Right renal cortex interstitium (tissue), 3 donors: ENCODE measurements at regions not wholly inside any gene's neighbourhood (a gene's known extent, or its start where the extent isn't known, plus 50 kb on each side); places are given as distances from the start of the nearest gene placed in this dataset.

Experiments
- DNase-seq, 3 donors: peaks; one replicate each; pipeline ENCODE4 v3.0.0-alpha.2; 2013; ENCODE audit warnings: low read depth in 3 of 3, low spot score in 2 of 3

- no peak for DNase-seq
Observed at GRCh38 chr10:44042075-44042770, 342.7 kb downstream of the CXCL12 start.

DNA sequence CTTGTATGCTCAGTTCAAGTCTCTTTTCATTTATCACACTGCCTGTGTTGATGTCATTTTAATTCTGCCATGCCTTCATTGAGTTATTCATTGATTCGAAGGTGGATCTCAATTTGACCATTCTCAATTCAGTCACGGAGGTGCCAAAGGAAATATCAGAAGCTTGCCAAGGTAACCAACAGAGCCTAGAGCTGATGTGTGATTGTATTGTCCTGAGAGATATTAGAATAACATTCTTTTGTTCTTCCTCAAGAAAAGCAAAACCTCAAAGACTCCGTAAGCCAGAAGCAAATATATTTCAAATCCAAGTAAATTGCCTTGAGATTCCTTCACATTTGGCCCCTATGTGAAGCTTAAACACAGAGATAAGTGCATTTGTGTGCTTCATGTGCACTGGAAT lies 345.3 kb downstream of the CXCL12 start:
- no peak for DNase-seq

- no peak for DNase-seq
Observed at GRCh38 chr10:44036425-44036824, 348.5 kb downstream of the CXCL12 start.

DNA sequence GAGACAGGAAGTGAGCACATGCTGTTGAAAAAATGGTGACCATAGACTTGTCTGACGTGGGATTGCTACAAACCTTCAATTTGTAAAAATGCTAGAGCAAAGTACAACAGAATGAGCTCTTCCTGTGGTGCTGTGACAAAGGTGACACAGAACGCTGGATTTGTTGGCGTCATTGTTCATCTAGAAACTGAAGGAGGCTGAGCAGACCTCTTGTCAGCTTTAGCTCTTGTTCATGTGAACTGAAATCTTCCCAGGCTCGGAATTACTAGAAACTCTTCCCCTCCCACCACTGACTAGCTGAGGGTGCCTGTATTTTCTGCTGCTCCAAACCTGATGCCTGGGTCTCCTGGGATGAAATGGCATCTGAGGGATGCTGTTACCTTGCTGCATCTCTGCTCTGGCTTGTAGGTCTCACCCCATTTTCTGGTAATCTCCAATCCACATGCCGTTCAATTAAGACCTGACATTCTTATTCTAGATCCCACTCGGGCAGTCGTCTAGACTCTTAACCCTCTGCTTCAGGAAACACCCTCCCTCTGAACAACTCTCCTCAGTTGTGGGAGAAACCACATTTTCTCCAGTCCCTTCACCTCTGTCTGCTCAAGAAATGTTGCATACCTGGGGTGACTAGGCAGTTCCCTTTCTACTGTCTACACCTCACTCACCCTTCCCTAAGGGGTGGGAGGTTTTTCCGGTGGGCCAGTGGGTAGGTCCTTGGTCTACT lies 349.3 kb downstream of the CXCL12 start:
- no peak for DNase-seq

DNA sequence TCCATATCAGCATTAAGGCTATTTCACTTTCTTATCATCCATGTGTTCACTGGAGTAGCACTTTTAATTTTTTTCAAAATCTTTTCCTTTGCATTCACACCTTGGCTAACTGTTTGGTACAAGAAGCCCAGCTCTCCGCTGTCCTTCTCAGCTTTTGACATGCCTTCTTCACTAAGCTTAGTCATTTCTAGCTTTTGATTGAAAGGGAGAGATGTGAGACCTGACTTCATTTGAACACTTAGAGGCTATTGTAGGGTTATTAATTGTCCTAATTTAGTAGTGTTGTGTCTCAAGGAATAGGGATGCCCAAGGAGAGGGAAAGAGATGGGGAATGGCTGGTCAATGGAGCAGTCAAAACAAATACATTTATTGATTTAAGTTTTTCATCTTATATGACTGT lies 350.0 kb downstream of the CXCL12 start:
- no peak for DNase-seq

GRCh38 chr10:44033008-44033407 lies 351.9 kb downstream of the CXCL12 start:
- no peak for DNase-seq

- DNase-seq: no peak
Observed at GRCh38 chr10:44032216-44032615, 352.7 kb downstream of the CXCL12 start.

DNA sequence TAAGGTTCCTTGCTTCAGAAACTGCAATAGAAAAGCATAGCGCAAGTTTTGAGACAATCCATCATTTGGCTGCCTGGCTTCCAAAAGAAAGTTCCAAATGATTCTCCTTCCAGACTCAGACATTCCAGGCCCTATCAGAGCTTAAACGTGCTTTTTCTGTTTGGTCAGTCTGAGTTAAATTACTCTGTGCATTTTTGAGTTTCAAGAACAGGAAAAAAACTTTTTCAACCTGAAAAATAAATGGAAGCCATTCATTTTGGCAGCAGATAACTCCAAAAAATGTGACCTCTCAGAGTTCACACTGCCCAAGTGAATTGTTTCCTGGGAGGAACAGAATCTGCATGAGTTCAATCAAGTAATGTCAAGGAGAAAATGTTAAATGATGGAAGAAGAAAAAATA lies 354.2 kb downstream of the CXCL12 start:
- no peak for DNase-seq

GRCh38 chr10:44030132-44030531 lies 354.8 kb downstream of the CXCL12 start:
- no peak for DNase-seq

DNA sequence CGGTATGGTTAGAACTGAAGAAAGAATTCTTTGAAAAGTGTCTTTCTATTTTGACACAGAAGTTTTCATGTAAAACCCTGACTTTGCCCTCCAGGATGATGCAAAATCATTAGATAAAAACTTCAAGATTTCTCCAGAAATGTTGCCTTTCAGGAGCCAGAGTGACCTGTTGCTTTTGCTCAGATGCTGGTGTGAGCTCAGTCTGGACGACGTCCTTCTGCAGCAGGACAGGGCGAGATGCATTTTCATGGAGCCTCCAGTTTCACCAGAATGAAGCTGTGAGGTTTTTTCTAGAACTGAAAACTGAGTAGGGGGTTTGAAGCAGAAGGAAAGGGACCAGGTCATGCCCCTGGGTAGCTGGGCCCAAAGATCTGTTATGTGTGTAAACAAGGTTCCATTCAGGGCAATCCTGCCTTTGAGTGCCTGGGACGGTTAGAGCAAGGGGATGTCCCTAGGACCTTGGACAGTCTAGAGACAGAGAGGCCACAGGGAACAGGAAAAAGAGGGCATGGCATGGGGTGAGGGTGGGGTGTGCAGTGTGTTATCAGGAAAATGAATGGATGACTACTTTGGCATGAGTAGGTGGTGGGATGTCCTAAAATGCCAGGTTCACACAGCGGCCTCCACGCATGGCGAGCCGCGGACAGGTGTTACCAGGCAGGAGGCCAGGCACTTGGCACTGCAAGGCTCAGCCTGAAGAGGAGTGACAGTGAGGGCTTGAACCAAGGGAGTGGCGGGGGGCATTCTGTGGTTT lies 356.3 kb downstream of the CXCL12 start:
- DNase-seq: no peak

GRCh38 chr10:44024356-44025116 lies 360.4 kb downstream of the CXCL12 start:
- DNase-seq: no peak

DNA sequence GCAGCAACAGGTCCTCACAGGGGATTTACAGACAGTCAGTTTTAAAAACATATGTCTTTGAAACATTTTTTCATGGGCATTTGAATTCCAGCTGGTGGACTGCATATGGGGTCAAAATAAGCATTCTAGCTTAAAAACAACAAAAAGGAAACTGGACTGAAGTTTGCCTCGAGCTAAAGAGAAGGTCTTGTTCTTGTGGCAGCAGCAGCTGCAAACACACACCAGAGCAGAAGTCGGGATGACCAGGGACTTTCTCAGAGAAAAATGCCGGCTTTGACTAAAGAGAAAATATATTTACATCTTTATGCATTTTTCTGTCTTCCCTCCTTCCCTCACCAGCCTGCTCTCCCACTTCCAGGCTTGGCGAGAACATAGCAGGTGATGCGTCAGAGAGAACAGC lies 361.4 kb downstream of the CXCL12 start:
- DNase-seq: no peak

DNA sequence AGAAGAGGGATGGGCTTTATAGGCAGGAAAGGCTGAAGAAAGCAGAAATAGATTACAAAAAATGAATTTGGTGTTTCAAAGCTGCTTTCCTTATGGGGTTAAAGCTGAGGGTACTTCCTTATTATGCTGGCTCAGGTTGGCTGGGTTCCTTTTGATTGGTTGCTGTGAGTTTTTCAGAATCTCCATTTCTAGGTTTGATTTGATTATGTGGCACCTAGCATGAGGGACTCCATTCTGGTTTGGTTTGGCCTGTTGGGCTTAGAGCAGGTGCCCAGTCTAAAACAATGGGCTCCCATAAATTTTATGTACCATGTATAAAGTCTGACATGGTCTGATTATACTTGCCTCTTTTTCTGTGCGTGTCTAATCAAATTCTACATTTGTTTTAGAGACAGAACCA lies 362.7 kb downstream of the CXCL12 start:
- DNase-seq: no peak

DNA sequence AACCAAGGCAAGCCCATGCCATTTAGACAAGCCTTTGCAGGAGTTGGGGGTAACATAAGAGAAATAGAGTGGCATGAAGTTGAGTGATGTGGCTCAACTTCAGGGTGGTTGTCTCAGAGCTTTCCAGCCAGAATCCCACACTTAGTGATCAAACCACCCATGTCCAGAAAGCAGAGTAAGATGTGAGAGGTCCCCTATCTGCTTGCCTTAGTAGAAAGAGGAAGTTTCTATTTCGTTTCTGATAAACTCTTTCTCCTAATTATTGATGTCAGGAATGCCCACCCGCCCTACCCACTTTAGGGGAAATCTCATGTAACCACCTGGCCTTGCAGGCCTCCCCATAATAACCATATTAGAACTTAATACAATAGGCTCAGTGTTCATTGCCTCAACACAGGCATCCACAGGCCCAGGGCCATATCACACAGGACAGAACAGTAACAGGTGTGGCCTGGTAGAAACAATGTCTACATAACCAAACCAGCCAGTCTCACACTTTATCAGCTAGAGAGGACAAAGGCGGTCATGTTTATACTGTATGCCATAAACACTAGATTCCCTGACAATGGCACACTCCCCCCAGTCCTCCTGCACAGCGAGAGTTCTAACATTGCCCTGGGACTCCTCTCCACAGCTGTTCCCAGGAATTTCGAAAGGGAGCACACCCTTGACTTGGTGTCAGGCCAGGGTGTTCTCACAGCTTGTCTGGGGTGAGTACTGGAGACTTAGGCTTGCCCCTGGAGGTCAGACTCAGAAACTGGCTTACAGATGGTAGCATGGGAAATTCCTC lies 364.4 kb downstream of the CXCL12 start:
- DNase-seq: no peak

DNA sequence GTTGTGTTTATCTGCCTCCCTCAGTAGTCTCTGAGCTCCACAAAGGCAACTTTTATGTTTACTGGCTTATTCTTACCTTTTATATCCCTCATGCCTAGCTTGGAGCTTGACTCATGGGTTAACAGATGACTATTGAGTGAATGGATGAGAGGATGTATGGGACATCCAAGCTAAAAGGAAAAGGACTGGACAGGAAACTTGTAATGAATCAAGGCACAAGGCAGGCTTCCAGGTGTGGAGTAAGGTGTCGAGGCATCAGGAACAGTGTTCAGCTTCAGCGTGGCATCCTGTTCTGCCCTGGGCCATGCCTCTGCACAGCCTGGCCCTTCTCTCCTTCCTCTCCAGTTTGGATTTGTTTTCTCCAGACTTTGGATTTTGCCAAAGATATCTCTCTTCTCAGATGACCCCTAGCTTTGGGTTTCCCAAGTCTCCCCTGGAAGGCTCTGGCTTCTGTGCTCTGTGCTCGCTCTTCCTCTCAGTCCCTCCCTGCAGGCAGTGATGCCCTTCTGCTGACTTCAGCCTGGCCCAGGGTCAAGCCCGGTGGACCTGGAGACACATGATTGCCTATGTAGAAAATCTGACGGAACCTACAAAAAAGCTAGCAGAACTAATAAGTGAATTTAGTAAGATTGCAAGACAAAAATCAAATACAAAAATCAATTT lies 367.3 kb downstream of the CXCL12 start:
- DNase-seq: no peak

DNA sequence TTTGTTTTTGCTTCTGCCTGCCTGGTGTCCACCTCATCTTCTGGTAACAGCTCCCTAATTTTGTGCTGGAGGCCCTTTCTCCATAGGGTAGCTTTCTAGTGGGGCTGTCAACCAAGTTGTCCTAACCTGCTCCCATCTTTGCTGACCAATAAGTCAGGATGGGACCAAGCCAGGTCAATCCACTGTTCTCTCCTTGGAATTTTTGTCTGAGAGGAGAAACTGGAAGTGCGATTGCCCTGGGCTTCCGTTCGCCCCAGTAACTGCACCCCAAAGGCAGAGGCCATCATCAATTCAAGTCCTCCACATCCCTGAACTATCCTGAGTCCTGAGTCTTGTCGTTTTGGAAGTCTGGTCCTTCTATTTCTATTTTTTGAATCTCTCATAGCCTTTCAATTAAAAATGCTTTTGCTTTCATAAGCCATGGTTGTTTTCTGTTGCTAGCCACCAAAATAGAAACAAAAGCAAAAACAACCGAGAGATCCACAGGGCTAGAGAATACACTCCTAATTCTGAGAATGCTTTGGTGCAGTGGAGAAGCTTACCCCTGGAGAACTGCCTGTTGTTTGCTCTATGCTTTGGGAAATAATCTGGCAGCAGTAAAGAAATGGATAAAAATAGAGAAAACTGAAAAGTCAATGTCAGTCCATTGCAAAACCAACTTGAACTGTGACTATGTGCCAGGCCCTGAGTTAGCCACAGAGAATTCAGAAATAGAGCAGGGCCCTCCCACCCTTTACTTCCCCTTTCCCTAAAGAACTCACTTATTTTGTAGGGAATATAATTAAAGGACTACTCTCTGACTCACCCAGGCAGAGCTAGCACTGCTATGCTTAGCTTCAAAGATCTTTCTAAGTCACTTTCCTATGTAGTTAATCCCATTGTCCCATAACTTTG lies 368.1 kb downstream of the CXCL12 start:
- no peak for DNase-seq

- DNase-seq: no peak
Observed at GRCh38 chr10:44015702-44016500, 367.2 kb upstream of the ZNF32 start.
